Hindlimb muscle (tissue), 1 donor: ENCODE measurements at regions not wholly inside any gene's neighbourhood (a gene's known extent, or its start where the extent isn't known, plus 50 kb on each side); places are given as distances from the start of the nearest gene placed in this dataset.

Experiments
- DNase-seq: peaks from one replicate; pipeline ENCODE4 v3.0.0-alpha.2; 2013

DNA sequence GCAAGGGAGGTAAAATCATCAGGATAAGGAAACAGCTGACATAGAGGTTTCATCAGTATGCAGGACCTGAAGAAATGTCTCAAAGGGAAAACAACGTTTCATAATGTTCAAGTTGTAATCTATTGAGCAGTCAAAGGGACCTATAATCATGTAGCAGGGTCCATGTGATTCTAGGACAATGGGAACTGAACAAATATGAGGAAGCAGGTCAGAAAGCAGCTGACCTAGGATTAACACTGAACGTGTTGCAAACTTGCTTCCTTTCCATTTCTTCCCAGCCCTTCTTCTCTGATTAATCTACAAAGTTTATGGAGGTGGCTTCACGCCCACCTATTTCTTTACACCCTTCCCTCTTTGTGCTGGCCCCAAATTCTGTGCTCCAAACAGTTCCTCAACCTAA lies 256.9 kb upstream of the AKR1E2 start:
- no peak for DNase-seq

DNA sequence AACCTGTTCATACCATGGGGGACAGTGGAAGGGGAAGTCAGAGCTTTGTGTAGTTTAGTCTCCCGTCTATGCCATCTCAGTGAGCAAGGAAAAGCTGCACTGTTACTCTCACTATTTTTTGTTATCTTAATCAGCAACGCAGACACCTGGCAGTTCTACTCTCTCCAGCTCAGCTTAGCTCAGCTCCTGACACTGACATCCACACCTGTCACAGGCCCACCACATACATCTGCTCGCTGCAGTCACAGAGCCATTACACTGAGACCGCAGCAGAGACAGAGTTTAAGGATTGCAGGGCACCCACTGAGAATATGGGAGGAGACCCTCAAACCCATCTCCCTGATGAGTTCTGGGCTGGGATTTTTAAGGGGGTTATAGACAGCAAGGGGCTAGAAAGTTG lies 257.3 kb upstream of the AKR1E2 start:
- no peak for DNase-seq

- DNase-seq = no peak
Measured at GRCh38 chr10:4568086-4568485, 257.9 kb upstream of the AKR1E2 start.

GRCh38 chr10:4567637-4568036 lies 258.4 kb upstream of the AKR1E2 start:
- DNase-seq = no peak

- DNase-seq = no peak
Measured at GRCh38 chr10:4566011-4566410, 260.0 kb upstream of the AKR1E2 start.

- no peak for DNase-seq
Measured at GRCh38 chr10:4561296-4561695, 264.7 kb upstream of the AKR1E2 start.

DNA sequence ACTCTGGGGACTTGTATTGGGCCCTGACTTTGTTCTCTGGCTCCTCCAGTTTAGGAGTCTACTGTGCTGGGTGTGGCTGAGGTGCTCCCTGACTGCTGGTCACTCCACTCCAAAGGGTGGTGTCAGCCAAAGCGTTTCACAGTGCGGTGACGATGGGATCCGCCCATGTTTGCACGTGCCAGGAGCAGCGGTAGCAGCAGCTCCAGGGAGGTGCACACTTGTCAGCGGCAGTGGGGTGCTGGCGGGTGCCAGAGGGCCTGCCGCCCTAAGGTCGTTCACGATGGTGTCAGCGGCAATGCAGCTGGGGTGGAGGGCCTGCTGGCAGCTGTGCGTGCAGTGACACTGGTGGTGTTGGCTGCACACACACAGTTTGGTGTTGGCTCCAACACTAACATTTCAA lies 268.5 kb upstream of the AKR1E2 start:
- DNase-seq = no peak

DNA sequence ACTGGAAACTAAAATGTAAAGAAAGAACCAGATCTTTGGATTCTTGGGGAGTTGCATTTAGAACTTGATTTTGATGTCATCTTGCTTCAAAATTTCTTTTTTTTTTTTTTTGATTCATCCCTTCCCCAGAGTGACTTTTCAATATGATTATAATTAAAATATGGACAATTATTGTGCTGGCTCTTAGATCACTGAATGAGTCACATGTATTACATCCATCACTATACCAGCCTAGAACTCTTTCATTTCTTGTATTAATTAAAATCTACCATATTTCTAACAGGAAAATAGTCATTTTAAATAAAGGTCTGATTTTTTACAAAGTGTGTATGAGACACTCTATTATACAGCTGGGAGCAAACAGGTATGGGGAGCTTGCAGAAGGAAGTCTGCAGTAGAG lies 269.5 kb upstream of the AKR1E2 start:
- no peak for DNase-seq

DNA sequence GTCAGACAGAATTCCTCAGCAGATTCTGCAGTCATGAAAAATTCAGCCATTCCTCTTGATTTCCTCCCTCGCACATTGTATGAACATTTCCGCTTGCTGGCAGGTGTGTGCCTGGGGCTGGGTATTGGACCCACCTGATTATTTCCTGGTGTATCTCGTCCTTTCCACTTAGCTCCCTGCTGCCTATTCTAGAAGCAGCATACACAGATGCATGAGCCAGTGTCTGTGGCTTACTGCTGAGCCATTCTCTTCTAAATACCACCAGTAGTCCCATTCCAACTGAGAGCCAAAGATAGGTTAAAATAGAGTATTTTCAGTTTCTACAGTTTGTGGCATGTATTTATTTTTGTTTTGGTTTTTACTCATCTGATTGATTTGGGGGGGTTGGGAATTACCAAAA lies 270.1 kb upstream of the AKR1E2 start:
- no peak for DNase-seq

GRCh38 chr10:4549139-4549653 lies 276.8 kb upstream of the AKR1E2 start:
- DNase-seq = no peak

DNA sequence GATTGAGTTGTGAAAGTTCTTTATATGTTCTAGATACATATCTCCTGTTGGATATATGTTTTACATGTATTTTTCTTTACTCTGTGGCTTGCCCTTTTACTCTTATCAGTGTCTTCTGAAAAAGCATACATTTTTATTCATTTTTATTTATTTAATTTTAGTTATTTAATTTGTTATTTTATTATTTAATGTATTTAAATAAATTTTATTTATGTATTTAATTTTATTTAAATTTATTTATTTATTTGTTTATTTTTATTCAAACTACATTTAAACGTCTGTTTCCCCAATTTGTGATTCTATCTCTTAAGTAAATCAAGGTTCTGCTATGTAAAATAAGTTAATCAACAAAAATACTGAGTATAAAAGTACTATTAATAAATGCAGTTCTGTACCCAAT lies 279.1 kb upstream of the AKR1E2 start:
- DNase-seq = no peak

- DNase-seq = no peak
Measured at GRCh38 chr10:4546500-4546899, 279.5 kb upstream of the AKR1E2 start.

GRCh38 chr10:4545062-4545461 lies 280.9 kb upstream of the AKR1E2 start:
- no peak for DNase-seq

DNA sequence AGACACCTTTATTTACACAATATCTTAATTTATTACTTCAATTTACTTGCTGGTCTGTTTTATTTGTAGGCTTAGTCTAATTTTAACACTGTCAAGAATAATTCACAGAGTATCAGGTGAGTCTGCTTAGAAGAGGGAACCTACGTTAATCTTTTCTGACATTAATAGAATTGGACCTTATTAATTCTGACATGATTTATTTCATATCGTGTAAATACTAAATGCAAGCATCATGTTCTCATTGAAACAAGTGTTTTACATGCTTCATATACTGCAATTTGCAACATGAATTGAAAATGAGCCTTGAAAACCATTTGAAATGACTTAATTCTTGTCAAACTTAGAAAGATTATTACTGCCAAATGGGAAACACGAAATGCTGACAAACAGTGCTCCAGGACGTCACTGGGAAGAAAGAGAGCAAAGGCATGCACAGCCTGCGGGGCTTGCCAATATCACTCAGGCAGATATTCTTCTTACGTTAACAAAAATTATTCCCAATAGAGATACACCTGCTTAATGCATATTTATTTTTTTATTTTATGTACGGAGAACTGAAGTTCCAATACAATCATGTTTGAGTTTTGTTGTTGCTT lies 282.0 kb upstream of the AKR1E2 start:
- no peak for DNase-seq

DNA sequence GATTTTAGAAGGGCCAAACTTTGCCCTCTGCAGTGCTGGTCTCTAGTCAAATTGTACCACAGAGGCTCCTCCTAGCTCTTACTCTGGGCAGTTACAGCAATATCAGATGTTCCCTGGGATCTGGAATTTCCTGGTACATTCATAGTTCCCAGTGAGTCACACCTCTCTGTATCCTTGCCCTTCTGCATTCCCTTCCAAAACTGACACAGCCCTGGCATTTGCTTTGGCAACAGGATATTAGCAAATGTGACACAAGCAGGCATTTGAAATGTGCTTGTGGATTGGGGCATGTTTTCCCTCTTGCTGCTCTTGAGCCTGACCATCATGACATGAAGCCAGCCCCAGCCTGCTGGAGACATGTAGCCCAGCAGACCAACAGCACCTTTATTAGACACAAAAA lies 284.7 kb upstream of the AKR1E2 start:
- no peak for DNase-seq

DNA sequence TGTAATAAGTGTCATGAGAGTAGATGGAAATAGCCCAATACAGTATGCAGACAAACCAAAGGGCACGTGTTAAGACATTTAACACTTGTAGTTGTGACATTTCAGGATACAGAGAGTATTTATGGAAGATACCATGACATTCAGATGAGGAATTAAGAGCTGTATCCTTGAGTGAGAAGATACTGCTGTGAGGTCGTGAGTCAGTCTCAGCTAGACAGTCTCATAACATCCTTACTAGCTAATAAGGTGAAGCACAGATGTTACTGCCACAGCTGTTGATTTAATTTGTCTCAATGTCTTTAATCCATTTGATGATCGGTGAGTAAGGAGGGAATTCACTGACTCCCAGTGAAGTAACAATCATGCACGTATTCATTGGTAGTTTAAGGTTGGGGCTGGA lies 288.0 kb upstream of the AKR1E2 start:
- DNase-seq = no peak

- no peak for DNase-seq
Measured at GRCh38 chr10:4535521-4535920, 290.5 kb upstream of the AKR1E2 start.

- DNase-seq = no peak
Measured at GRCh38 chr10:4533621-4534020, 292.4 kb upstream of the AKR1E2 start.

DNA sequence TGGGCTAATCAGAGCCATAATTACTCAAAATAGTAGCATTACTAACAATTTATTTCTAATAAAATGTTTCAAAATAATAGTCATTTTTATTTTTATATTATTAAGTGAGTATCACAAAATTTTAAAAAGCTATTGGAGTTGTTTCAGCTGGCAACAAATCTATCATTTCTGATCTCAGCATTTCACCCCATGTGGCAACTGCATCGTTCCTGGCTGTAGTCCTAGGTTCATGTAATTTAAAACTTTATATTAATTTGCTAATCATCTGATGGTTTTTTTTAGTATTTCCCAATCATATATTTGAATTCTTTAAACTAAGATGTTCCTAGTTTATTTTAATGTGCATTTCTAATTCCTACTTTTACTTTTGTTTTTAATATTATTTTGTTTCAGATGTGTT lies 293.0 kb upstream of the AKR1E2 start:
- no peak for DNase-seq

GRCh38 chr10:4532467-4532866 lies 293.5 kb upstream of the AKR1E2 start:
- DNase-seq = no peak

GRCh38 chr10:4532011-4532410 lies 294.0 kb upstream of the AKR1E2 start:
- no peak for DNase-seq

DNA sequence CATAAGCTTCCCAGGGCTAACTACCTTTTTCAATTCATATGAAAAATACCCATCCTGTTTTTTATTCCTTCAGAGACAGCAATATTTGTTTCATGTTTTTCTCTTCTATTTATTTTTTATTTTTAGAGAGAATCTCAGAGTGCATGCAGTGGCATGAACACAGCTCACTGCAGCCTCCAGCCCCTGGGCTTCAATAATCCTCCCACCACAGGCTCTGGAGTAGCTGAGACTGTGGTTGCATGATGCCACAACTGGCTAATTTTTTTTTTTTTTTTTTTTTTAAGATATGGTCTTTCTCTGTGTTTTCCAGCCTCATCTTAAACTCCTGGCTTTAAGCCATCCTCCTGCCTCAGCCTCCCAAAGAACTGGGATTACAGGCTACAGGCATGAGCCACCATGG lies 296.7 kb upstream of the AKR1E2 start:
- DNase-seq = no peak

- DNase-seq = no peak
Measured at GRCh38 chr10:4527281-4527970, 298.6 kb upstream of the AKR1E2 start.

DNA sequence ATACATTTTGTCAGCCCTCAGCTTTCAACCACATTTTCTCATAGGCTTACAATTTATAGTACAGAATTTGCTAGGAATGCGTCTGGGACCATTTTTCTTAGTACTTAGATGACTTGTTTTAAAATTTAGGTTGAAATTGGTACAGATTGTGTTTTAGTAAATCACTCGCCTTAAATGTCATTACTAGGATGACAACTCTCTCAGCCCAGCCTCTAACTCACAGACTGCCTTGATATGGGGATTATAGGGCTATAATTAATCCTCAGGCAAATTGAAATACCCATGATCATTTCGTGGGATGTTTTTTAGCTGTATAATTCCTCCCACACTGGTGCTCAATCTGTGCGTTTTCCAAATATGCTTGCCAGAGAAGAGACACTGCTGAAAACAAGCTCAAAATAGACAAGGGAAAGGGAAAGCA lies 299.7 kb upstream of the AKR1E2 start:
- DNase-seq = no peak

- DNase-seq = no peak
Measured at GRCh38 chr10:4525103-4525502, 300.9 kb upstream of the AKR1E2 start.
